Keratinocyte (primary cell): ENCODE measurements at regions not wholly inside any gene's neighbourhood (a gene's known extent, or its start where the extent isn't known, plus 50 kb on each side); places are given as distances from the start of the nearest gene placed in this dataset.

Source experiments
- CTCF ChIP-seq, 3 experiments: IDR thresholded peaks in 1 of 3; conservative IDR thresholded peaks in 1 of 3; optimal IDR thresholded peaks in 1 of 3; 2 replicates in 2 of 3; 3 replicates in 1 of 3; pipeline versions ENCODE3 to v1.5.1; 2011; ENCODE audit warnings: low read length in 3 of 3, mild to moderate bottlenecking in 3 of 3, moderate library complexity in 2 of 3, control low read depth in 1 of 3, inconsistent platforms in 1 of 3; ENCODE audit not compliant: insufficient read depth in 2 of 3; ENCODE audit errors: extremely low read depth in 1 of 3
- EZH2 ChIP-seq: IDR thresholded peaks from one replicate; pipeline ENCODE4 v1.6.1; 2012; ENCODE audit warnings: inconsistent platforms, mild to moderate bottlenecking, low read length, moderate library complexity

DNA sequence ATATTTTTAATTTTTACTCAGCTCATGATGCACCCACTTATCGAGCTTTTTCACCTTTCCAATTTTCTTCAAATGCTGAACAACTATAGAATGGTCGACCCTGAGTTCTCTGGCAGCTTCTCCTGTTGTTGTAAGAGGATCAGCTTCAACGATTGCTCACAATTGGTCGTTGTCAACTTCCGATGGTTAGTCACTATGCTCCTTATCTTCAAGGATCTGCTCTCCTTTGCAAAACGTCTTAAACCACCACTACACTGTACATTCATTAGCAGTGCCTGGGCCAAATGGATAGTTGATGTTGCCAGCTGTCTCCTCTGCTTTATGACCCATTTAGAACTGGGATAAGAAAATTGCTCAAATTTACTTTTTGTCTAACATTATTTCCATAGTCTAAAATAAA, 385.9 kb upstream of the LYPLAL1 start:
- TF ChIP-seq CTCF (optimal IDR thresholded peaks at IDR 0.05 in 1 of 3, IDR thresholded peaks at IDR 0.05 in 1 of 3, conservative IDR thresholded peaks at IDR 0.05 in 1 of 3; ENCODE audit: extremely low read depth in 1 of 3, insufficient read depth in 2 of 3, low read length in 3 of 3), result no peak
- no peak for TF ChIP-seq EZH2
